SW480 (cell line): ENCODE measurements at regions not wholly inside any gene's neighbourhood (a gene's known extent, or its start where the extent isn't known, plus 50 kb on each side); places are given as distances from the start of the nearest gene placed in this dataset.
A peak's percentile ranks its signal among the peaks of the same experiment; 100 is the strongest.

Experiments
- DNase-seq: peaks from one replicate; pipeline ENCODE4 v3.0.0-alpha.2; 2016; ENCODE audit warnings: low spot score

DNA sequence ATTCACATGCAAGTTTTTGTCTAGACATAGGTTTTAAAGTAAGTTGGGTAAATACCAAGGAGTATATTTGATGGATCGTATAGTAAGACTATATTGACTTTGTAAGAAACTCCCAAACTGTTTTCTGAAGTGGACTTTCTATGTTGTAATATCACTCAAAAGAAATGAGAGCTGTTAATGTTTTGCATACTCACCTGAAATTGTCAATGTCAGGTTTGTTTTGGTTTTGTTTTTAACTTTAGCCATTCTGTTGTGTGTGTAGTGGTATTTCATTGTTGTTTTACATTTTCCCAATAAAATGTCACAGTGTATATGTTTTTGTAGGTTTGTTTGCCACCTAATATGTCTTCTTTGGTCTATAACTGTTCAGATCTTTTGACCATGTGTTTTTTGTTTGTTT lies 375.7 kb upstream of the CDH9 start:
- DNase-seq, result no peak

DNA sequence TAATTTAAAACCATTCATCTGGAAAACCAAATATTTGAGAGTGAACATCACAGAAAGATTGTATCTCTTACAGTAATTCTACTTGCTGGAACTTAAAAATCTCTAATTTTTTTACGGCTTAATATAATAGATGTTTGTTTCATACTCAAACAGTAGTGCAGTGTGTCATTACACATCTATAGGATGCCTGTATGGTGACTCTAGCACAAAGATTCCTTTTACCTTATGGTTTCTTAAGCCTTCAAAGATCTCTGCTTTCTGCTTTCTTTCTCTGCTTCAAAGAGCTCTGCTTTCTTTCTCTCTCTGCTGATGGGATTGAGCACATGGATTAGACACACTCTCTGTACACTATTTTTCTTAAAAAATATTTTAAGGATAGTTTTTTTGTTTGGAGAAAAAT lies 374.0 kb upstream of the CDH9 start:
- no peak for DNase-seq

DNA sequence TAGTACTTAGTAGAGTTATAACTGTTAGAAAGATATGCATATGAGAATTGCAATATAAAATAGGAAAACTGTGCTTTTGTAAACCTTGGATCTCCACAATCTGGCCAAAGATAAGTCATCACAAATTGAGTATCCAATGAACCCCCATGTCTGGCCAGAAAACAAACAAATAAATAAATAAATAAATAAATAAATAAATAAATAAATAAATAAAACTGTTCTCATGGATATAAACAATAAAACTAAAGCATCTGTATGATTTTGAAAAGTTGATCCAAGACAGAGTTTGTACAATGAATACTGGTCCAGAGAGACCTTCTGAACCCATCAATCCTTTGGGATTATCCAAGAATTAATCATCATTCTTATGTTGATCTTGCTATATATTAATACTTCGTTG lies 367.6 kb upstream of the CDH9 start:
- DNase-seq, result no peak

GRCh38 chr5:27403243-27403882 lies 365.0 kb upstream of the CDH9 start:
- DNase-seq, result peak; percentile 8

DNA sequence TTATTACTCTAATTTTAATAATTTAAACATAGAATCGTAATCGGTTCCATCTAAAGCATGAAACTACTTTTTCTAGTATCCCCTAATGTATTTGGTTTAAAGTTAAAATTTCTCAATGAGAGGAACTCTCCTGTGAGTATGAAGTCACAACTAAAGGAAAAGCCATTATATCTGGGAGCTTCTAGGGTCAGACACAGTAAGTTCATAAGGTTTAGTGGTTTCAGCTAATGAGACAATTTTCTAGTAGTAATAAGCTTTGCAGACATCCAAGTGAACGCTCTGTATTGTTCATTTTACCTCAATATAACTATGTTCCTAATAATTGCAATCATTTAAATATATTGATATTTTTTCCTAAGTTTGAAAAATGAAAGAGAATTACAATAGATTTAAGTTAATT lies 364.4 kb upstream of the CDH9 start:
- DNase-seq, result no peak

- DNase-seq, result no peak
Measured at GRCh38 chr5:27396998-27397397, 358.6 kb upstream of the CDH9 start.

- DNase-seq, result no peak
Measured at GRCh38 chr5:27392716-27393115, 354.3 kb upstream of the CDH9 start.

- no peak for DNase-seq
Measured at GRCh38 chr5:27389696-27390095, 351.3 kb upstream of the CDH9 start.

- no peak for DNase-seq
Measured at GRCh38 chr5:27388755-27389154, 350.4 kb upstream of the CDH9 start.

DNA sequence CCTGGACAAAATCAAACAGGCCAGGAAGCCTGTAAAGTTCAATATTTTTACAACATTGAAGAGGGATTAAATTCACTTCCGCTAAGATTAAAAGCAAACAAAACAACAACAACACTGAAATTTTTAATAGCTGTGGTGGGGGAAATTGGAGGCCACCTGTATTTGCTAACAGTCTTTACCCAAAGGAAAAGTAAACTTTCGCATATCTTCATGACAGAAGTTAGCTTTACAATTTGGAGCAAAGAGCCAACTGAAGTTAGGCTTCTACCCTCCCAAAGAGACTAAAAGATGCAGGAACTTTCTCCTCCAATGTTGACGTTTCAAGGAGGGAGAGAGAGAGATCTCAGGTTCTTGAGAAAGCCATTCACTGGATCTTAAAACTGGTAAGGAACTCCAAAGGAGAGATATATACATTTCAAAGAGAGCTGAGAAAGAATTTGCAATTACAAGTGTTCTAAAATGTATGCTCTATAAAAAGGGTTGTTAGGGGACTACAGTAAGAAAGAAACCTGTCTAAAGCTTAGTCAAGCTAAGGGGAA lies 349.2 kb upstream of the CDH9 start:
- DNase-seq, result no peak

- DNase-seq, result no peak
Measured at GRCh38 chr5:27381686-27382085, 343.3 kb upstream of the CDH9 start.

GRCh38 chr5:27377626-27378025 lies 339.2 kb upstream of the CDH9 start:
- no peak for DNase-seq

GRCh38 chr5:27353970-27354369 lies 315.6 kb upstream of the CDH9 start:
- no peak for DNase-seq

- DNase-seq, result no peak
Measured at GRCh38 chr5:27353540-27353939, 315.2 kb upstream of the CDH9 start.

- no peak for DNase-seq
Measured at GRCh38 chr5:27341342-27341741, 303.0 kb upstream of the CDH9 start.

- no peak for DNase-seq
Measured at GRCh38 chr5:27336817-27337216, 298.4 kb upstream of the CDH9 start.

DNA sequence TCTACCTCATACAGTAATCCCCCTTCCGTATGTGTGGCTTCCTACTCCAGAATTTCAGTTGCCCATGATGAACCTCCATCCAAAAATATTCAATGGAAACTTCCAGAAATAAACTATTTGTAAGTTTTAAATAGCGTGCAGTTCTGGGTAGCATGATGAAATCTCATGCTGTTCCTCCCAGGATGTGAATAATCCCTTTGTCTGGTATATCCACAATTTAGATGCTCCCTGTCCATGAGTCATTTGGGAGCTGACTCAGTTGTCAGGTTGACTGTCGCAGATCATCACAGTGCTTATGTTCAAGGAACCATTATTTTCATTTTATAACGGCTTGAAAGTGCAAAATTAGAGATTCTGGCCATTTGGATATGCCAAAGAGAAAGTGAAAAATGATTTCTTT lies 290.1 kb upstream of the CDH9 start:
- DNase-seq, result no peak

GRCh38 chr5:27325513-27325912 lies 287.1 kb upstream of the CDH9 start:
- DNase-seq, result no peak

GRCh38 chr5:27318701-27319100 lies 280.3 kb upstream of the CDH9 start:
- no peak for DNase-seq

GRCh38 chr5:27316271-27316650 lies 277.9 kb upstream of the CDH9 start:
- no peak for DNase-seq

DNA sequence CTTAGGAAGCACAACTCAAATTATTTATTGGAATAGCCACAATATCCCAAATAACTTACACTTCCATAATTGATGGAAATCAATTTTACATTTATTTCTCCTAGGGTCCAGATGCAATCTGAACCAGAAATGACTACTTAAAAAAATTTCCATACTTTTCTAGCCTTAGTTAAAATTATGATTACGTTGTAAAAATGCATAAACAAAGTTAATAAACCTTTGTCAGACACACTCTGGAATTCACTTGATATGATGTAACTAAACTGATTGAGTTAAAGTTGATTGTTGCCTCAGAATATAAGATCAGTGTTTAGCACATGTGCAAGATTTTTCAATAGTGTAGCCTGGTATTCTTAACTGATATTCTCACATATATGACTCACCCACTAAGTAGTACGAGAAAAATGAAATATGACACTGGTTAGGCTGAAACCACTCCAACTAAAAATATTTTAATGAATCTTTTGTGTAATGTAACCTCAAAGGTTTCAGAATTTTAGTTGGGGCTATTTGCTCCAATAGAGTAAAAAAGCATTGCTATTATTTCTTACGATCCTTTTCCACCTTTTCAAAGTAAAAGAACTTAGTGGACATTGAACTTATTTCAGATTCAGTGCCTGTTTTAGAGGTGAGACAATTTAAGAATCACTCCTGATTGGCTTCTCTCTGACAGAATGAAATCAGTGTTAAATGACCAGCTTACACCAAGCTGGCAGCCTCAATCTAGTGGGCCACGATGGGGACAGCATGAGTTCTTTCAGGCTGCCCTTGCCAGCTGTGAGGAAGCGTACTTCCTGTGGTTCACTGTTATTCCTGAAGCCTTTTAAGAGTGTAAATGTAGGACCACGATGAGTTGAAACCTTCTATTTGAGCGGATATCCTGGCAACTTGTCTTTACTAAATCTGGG lies 277.2 kb upstream of the CDH9 start:
- DNase-seq, result peak; percentile 18

GRCh38 chr5:27313549-27313948 lies 275.2 kb upstream of the CDH9 start:
- no peak for DNase-seq

GRCh38 chr5:27312291-27312893 lies 274.0 kb upstream of the CDH9 start:
- DNase-seq, result no peak
